K562 (cell line): ENCODE measurements at regions not wholly inside any gene's neighbourhood (a gene's known extent, or its start where the extent isn't known, plus 50 kb on each side); places are given as distances from the start of the nearest gene placed in this dataset.

ENCODE experiments used
- ATAC-seq: fragments of 200-7000 bp; cut with Tn5 transposase; 3 replicates; pipeline ENCODE4 v1.9.1; 2020; ENCODE audit warnings: moderate library complexity
- BruUV-seq: library from RNA; stranded (reverse); fragments of 400-500 nt; replicated peaks from 2 replicates; lab custom pipeline; 2021; lab: Mats Ljungman, UMichigan
- CTCF ChIA-PET: fragments of 300-600 bp; formaldehyde crosslinking; extraction: SDS; loops from one replicate; lab custom pipeline; 2021; ENCODE audit warnings: low intra/inter-chr PET ratio; lab: Yijun Ruan, JAX
- POLR2A ChIA-PET: fragments of 300-600, 350-650 bp; sonication (Branson Sonifier 250); formaldehyde crosslinking; extraction: SDS; loops from one replicate; lab custom pipeline; 2021; ENCODE audit warnings: antibody characterized with exemption, inconsistent platforms; lab: Yijun Ruan, JAX
- DNase-seq, 4 experiments: peaks; one replicate each; pipeline versions ENCODE4 v3.0.0 to v3.0.0-alpha.2; 2011 to 2018; ENCODE audit warnings: low spot score in 3 of 4, mixed read lengths in 3 of 4; ENCODE audit errors: extremely low read depth in 1 of 4
- FAIRE-seq: peaks from 2 replicates; lab custom pipeline; 2011; peaks lifted over from hg19 to GRCh38; lab: Jason Lieb, UNC
- H2AFZ ChIP-seq: 2 replicates; pipeline ENCODE4 v1.6.0; 2011; ENCODE audit warnings: low read depth, low read length, control low read depth, inconsistent platforms
- H3K27ac ChIP-seq: fragments of 200-600 bp; 3 replicates; pipeline ENCODE4 v1.8.0; 2011; ENCODE audit warnings: low read depth, mild to moderate bottlenecking, control low read depth, inconsistent platforms, low read length, moderate library complexity, mixed read lengths; ENCODE audit errors: extremely low read depth
- H3K27me3 ChIP-seq, 2 experiments: fragments of 300-600 bp in 1 of 2; 2 replicates in 1 of 2; 3 replicates in 1 of 2; pipeline versions ENCODE4 v1.6.0 to v1.8.0; 2011; ENCODE audit warnings: inconsistent platforms in 2 of 2, low read length in 2 of 2, mild to moderate bottlenecking in 1 of 2, mixed read lengths in 1 of 2, moderate library complexity in 1 of 2; ENCODE audit not compliant: control insufficient read depth in 2 of 2, insufficient read depth in 2 of 2
- H3K36me3 ChIP-seq: fragments of 300-600 bp; 3 replicates; pipeline ENCODE4 v1.8.0; 2011; ENCODE audit warnings: mild to moderate bottlenecking, low read length, inconsistent platforms; ENCODE audit not compliant: control insufficient read depth, insufficient read depth
- H3K4me1 ChIP-seq, 2 experiments: fragments of 200-600 bp in 1 of 2; replicated peaks in 1 of 2; 2 replicates in 1 of 2; 3 replicates in 1 of 2; pipeline versions ENCODE4 v1.5.1 to v1.8.0; 2011; ENCODE audit warnings: inconsistent platforms in 2 of 2, low read length in 2 of 2, mild to moderate bottlenecking in 1 of 2, mixed read lengths in 1 of 2, moderate library complexity in 1 of 2; ENCODE audit not compliant: control insufficient read depth in 2 of 2, insufficient read depth in 2 of 2
- H3K4me2 ChIP-seq: 2 replicates; pipeline ENCODE4 v1.6.1; 2011; ENCODE audit warnings: low read length, control low read depth, inconsistent platforms, mixed read lengths; ENCODE audit not compliant: insufficient read depth
- H3K4me3 ChIP-seq: fragments of 200-600 bp; sonication (generic), shearing (Covaris generic); 2 replicates; pipeline ENCODE4 v1.5.1; 2016; ENCODE audit warnings: control low read depth, inconsistent platforms
- H3K79me2 ChIP-seq: fragments of 200-600 bp; 3 replicates; pipeline ENCODE4 v1.8.0; 2011; ENCODE audit warnings: low read length, inconsistent platforms; ENCODE audit not compliant: control insufficient read depth, insufficient read depth
- H3K9ac ChIP-seq, 2 experiments: 2 replicates each; pipeline versions ENCODE4 v1.6.0 to v1.6.1; 2011; ENCODE audit warnings: low read depth in 2 of 2, low read length in 2 of 2, control low read depth in 1 of 2, inconsistent platforms in 1 of 2, mild to moderate bottlenecking in 1 of 2, mixed read lengths in 1 of 2; ENCODE audit not compliant: insufficient read depth in 1 of 2
- H3K9me1 ChIP-seq: one replicate; pipeline ENCODE4 v1.6.0; 2011; ENCODE audit warnings: inconsistent platforms, mild to moderate bottlenecking, low read length, moderate library complexity; ENCODE audit not compliant: control insufficient read depth, insufficient read depth
- H3K9me3 ChIP-seq: replicated peaks from 2 replicates; pipeline ENCODE4 v1.5.1; 2011; ENCODE audit warnings: low read depth, low read length, inconsistent platforms; ENCODE audit not compliant: control insufficient read depth, insufficient read depth
- H4K20me1 ChIP-seq: replicated peaks from 2 replicates; pipeline ENCODE4 v1.6.1; 2011; ENCODE audit warnings: low read length, inconsistent platforms, mixed read lengths; ENCODE audit not compliant: control insufficient read depth, insufficient read depth
- CBX8 ChIP-seq: fragments of 200-600 bp; sonication (generic); IDR thresholded peaks from 2 replicates; pipeline ENCODE4 v1.6.1; 2012; ENCODE audit warnings: borderline replicate concordance, mixed run types, low read depth, mild to moderate bottlenecking, moderate library complexity, mixed read lengths, low read length, control low read depth, inconsistent platforms; ENCODE audit not compliant: poor library complexity, severe bottlenecking; ENCODE audit errors: extremely low read depth
- CHAMP1 ChIP-seq: fragments of 450-650 bp; IDR thresholded peaks from 2 replicates; pipeline ENCODE4 v1.6.1; 2016; ENCODE audit warnings: mild to moderate bottlenecking
- CSDE1 ChIP-seq, 2 experiments: fragments of 450-650 bp; IDR thresholded peaks; 2 replicates each; pipeline ENCODE4 v1.6.1; 2016; ENCODE audit warnings: mild to moderate bottlenecking in 1 of 2
- FUS ChIP-seq: fragments of 200-400 bp; formaldehyde crosslinking; optimal IDR thresholded peaks from 2 replicates; pipeline ENCODE3; 2017; ENCODE audit warnings: low read depth, low read length
- PKNOX1 ChIP-seq: fragments of 450-650 bp; IDR thresholded peaks from 2 replicates; pipeline ENCODE4 v1.6.1; 2016
- RAD51 ChIP-seq: fragments of 450-650 bp; IDR thresholded peaks from 2 replicates; pipeline ENCODE4 v1.7.1; 2016; ENCODE audit warnings: low read depth, mild to moderate bottlenecking, borderline replicate concordance
- TAF1 ChIP-seq: IDR thresholded peaks from 2 replicates; pipeline ENCODE4 v1.6.1; 2011; ENCODE audit warnings: mild to moderate bottlenecking, low read length, moderate library complexity; ENCODE audit not compliant: insufficient read depth, control insufficient read depth, severe bottlenecking; ENCODE audit errors: extremely low read depth
- TGIF2 ChIP-seq: sonication (generic); formaldehyde crosslinking; IDR thresholded peaks from 2 replicates; pipeline ENCODE4 v1.8.1; 2022; ENCODE audit warnings: mild to moderate bottlenecking, missing genetic modification reagents, moderate library complexity
- TOE1 ChIP-seq, 2 experiments: fragments of 450-650 bp in 1 of 2; sonication (generic) in 1 of 2; formaldehyde crosslinking in 1 of 2; IDR thresholded peaks; 2 replicates each; pipeline versions ENCODE4 v1.7.1 to v1.8.0; 2016 to 2022; ENCODE audit warnings: borderline replicate concordance in 2 of 2, mild to moderate bottlenecking in 2 of 2, antibody characterized with exemption in 1 of 2, inconsistent platforms in 1 of 2, low read depth in 1 of 2, missing genetic modification reagents in 1 of 2, moderate library complexity in 1 of 2
- TSHZ1 ChIP-seq: fragments of 250-450 bp; sonication (Bioruptor Pico); IDR thresholded peaks from 2 replicates; pipeline ENCODE4 v1.4.0; 2020; ENCODE audit warnings: mild to moderate bottlenecking, moderate library complexity
- ZBTB12 ChIP-seq: fragments of 250-450 bp; sonication (Bioruptor Pico); IDR thresholded peaks from 2 replicates; pipeline ENCODE4 v1.4.0; 2020
- ZNF668 ChIP-seq: fragments of 250-450 bp; sonication (Bioruptor Pico); IDR thresholded peaks from 2 replicates; pipeline ENCODE4 v1.8.0; 2022; ENCODE audit warnings: mild to moderate bottlenecking, inconsistent platforms
- ZNF830 ChIP-seq: fragments of 250-450 bp; sonication (Bioruptor Pico); IDR thresholded peaks from 2 replicates; pipeline ENCODE4 v1.5.0; 2021; ENCODE audit warnings: mild to moderate bottlenecking
- WGBS: fragments of 100-300 bp; shearing (Covaris generic); methylation state at CpG from one replicate; pipeline ENCODE4 v1.1.6; 2016; ENCODE audit warnings: low coverage, mixed read lengths; ENCODE audit not compliant: insufficient coverage; ENCODE audit errors: missing lambda C conversion rate; 5-methylcytosine and 5-hydroxymethylcytosine counted together
- in situ Hi-C: fragments of 300-500 bp; cut with MboI; formaldehyde crosslinking; loops from 4 replicates; pipeline ENCODE4 v1.15.0; 2018; ENCODE audit warnings: inconsistent platforms, mixed read lengths
- intact Hi-C: fragments of 100-400 bp; cut with micrococcal nuclease; formaldehyde crosslinking; loops from 2 replicates; pipeline ENCODE4 v1.14.2; 2022

GRCh38 chr1:222279591-222279990 lies 268.3 kb downstream of the HHIPL2 start:
- H3K79me2 ChIP-seq = no peaks in the 10 kb centered on the region
- FAIRE-seq = no peak
- no peaks in the 10 kb centered on the region for H3K9me1 ChIP-seq
- H3K27ac ChIP-seq = no peak overlapping the region
- H3K9ac ChIP-seq = no peak overlapping the region
- no peak overlapping the region for H3K4me2 ChIP-seq
- no TSS peak for BruUV-seq
- no peak for DNase-seq
- H4K20me1 ChIP-seq = no peaks in the 10 kb centered on the region
- POLR2A ChIA-PET = no interaction called here
- no peaks in the 10 kb centered on the region for H3K27me3 ChIP-seq
- no peak for ATAC-seq
- intact Hi-C loops = no loop called here
- H3K4me1 ChIP-seq = no peaks in the 10 kb centered on the region
- no peak overlapping the region for H2AFZ ChIP-seq
- WGBS = 0% methylated on average over 3 of the region's 3 CpGs
- H3K36me3 ChIP-seq = no peaks in the 10 kb centered on the region
- no peaks in the 10 kb centered on the region for H3K9me3 ChIP-seq
- CTCF ChIA-PET = no interaction called here
- H3K4me3 ChIP-seq = no peak overlapping the region
- in situ Hi-C loops = no loop called here
- TF ChIP-seq CSDE1 (IDR thresholded peaks at IDR 0.05) = no peak
- no peak for TF ChIP-seq CBX8
- TF ChIP-seq TSHZ1 (CRISPR knock-in tag) = no peak
- TF ChIP-seq TGIF2 = no peak
- TF ChIP-seq CHAMP1 = no peak
- TF ChIP-seq RAD51 = no peak
- TF ChIP-seq ZNF830 (CRISPR knock-in tag) = no peak
- TF ChIP-seq ZNF668 (CRISPR knock-in tag) = no peak
- no peak for TF ChIP-seq ZBTB12
- no peak for TF ChIP-seq TAF1
- TF ChIP-seq FUS = no peak
- TF ChIP-seq TOE1 (IDR thresholded peaks at IDR 0.05; ENCODE audit: borderline replicate concordance) = no peak
- no peak for TF ChIP-seq TOE1 (CRISPR knock-in tag; IDR thresholded peaks at IDR 0.05; ENCODE audit: borderline replicate concordance, low read depth)
- TF ChIP-seq PKNOX1 = no peak
